HL-60 (cell line): ENCODE measurements at regions not wholly inside any gene's neighbourhood (a gene's known extent, or its start where the extent isn't known, plus 50 kb on each side); places are given as distances from the start of the nearest gene placed in this dataset.

Experiments used
- DNase-seq, 2 experiments: peaks; one replicate each; pipeline ENCODE4 v3.0.0-alpha.2; 2010 to 2020; ENCODE audit warnings: low read depth in 1 of 2, low spot score in 1 of 2
- H3K27ac ChIP-seq: fragments of 250-450 bp; sonication (Bioruptor Pico); replicated peaks from 2 replicates; pipeline ENCODE4 v1.5.1; 2020; ENCODE audit warnings: mild to moderate bottlenecking, moderate library complexity
- H3K27me3 ChIP-seq: fragments of 250-450 bp; sonication (Bioruptor Pico); 2 replicates; pipeline ENCODE4 v1.5.1; 2021; ENCODE audit warnings: mild to moderate bottlenecking, moderate library complexity; ENCODE audit not compliant: insufficient read depth, poor library complexity, severe bottlenecking
- H3K4me3 ChIP-seq: replicated peaks from 2 replicates; pipeline ENCODE4 v1.5.1; 2011; ENCODE audit warnings: mild to moderate bottlenecking, control low read depth, low read length; ENCODE audit not compliant: insufficient read depth
- GABPA ChIP-seq: IDR thresholded peaks from 2 replicates; pipeline ENCODE4 v1.6.1; 2012; ENCODE audit warnings: low read depth
- POLR2AphosphoS5 ChIP-seq: IDR thresholded peaks from 2 replicates; pipeline ENCODE4 v1.6.1; 2012; ENCODE audit warnings: low read depth
- REST ChIP-seq: IDR thresholded peaks from 2 replicates; pipeline ENCODE4 v1.6.1; 2012; ENCODE audit warnings: low read depth; ENCODE audit not compliant: insufficient replicate concordance
- SPI1 ChIP-seq: IDR thresholded peaks from 2 replicates; pipeline ENCODE4 v1.6.1; 2012; ENCODE audit warnings: low read depth, mild to moderate bottlenecking, borderline replicate concordance
- TF ChIP-seq, protein P1 (sequence below): IDR thresholded peaks from one replicate; pipeline ENCODE4 v1.5.1; 2011; ENCODE audit warnings: low read length, control low read depth, inconsistent platforms; ENCODE audit not compliant: insufficient read depth

GRCh38 chr5:121024416-121025311 is 560.6 kb downstream of the PRR16 start:
- TF ChIP-seq REST (no peak), SPI1 (no peak), GABPA (no peak), POLR2AphosphoS5 (no peak)
- TF ChIP-seq, protein P1, sequence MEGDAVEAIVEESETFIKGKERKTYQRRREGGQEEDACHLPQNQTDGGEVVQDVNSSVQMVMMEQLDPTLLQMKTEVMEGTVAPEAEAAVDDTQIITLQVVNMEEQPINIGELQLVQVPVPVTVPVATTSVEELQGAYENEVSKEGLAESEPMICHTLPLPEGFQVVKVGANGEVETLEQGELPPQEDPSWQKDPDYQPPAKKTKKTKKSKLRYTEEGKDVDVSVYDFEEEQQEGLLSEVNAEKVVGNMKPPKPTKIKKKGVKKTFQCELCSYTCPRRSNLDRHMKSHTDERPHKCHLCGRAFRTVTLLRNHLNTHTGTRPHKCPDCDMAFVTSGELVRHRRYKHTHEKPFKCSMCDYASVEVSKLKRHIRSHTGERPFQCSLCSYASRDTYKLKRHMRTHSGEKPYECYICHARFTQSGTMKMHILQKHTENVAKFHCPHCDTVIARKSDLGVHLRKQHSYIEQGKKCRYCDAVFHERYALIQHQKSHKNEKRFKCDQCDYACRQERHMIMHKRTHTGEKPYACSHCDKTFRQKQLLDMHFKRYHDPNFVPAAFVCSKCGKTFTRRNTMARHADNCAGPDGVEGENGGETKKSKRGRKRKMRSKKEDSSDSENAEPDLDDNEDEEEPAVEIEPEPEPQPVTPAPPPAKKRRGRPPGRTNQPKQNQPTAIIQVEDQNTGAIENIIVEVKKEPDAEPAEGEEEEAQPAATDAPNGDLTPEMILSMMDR = no peak
- Histone ChIP-seq H3K27me3 (no peaks in the 10 kb centered on the region), H3K27ac (no peak overlapping the region), H3K4me3 (no peak overlapping the region)
- no peak for DNase-seq

GRCh38 chr5:121025671-121026070 is 561.6 kb downstream of the PRR16 start:
- no peak for DNase-seq
- H3K4me3 ChIP-seq = no peak overlapping the region

DNA sequence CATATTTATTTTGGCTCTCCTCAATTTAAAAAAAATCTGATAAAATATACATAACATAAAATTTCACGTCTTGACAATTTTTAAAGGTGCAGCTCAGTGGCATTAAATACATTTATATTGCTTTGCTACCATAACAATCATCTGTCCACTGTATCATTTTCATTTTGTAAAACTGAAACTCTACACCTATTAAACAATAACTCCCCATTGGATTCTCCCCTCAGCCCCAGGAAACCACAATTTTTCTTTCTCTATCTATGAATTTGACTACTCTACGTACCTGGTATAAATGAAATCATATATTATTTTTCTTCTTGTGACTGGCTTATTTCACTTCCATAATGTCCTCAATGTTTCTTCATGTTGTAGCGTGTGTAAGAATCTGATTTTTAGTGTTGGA is 563.5 kb downstream of the PRR16 start:
- H3K4me3 ChIP-seq = no peak overlapping the region
- no peak overlapping the region for H3K27ac ChIP-seq
- H3K27me3 ChIP-seq = no peaks in the 10 kb centered on the region
- no peak for DNase-seq
- TF ChIP-seq GABPA = no peak

More at GRCh38 chr5:121025671-121026070, 561.6 kb downstream of the PRR16 start:
- H3K27ac ChIP-seq = no peak overlapping the region
- TF ChIP-seq REST = no peak
- no peak for TF ChIP-seq POLR2AphosphoS5
- no peak for TF ChIP-seq SPI1
- H3K27me3 ChIP-seq = no peaks in the 10 kb centered on the region

DNA sequence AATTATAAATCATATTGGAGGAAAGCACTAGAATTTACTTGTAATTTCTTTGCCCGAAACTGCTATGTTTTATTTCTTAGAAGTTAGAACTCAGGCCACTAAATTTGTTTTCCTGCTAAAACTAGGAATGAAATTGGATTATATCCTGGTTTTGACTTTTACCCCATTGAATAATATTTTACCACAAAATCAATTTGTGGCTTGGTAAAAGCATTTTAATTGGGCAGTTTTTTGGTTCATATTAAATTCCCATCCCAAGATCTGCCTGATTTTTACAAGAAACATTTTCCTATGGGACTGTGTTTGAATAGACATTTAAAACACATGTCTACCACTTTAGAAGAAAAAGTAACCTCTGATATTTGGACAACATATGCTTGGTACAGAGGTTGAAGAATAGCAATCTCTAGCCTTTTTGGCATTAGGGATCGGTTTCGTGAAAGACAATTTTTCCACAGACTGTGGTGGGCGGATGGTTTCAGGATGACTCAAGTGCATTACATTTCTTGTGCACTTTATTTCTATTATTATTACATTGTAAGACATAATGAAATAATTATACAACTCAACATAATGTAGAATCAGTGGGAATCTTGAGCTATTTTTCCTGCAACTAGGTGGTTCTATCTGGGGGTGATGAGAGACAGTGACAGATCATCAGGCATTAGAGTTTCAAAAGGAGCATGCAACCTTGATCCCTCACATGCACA is 565.6 kb downstream of the PRR16 start:
- Histone ChIP-seq H3K27ac (no peak overlapping the region), H3K27me3 (no peaks in the 10 kb centered on the region)

More for the DNA sequence above, 565.6 kb downstream of the PRR16 start:
- no peak overlapping the region for H3K4me3 ChIP-seq
- no peak for DNase-seq
- TF ChIP-seq, protein P1 = no peak
- TF ChIP-seq GABPA = no peak
- no peak for TF ChIP-seq POLR2AphosphoS5
- TF ChIP-seq REST = no peak
- no peak for TF ChIP-seq SPI1
